ENCODE measurements at regions not wholly inside any gene's neighbourhood (a gene's known extent, or its start where the extent isn't known, plus 50 kb on each side); places are given as distances from the start of the nearest gene placed in this dataset.

DNA sequence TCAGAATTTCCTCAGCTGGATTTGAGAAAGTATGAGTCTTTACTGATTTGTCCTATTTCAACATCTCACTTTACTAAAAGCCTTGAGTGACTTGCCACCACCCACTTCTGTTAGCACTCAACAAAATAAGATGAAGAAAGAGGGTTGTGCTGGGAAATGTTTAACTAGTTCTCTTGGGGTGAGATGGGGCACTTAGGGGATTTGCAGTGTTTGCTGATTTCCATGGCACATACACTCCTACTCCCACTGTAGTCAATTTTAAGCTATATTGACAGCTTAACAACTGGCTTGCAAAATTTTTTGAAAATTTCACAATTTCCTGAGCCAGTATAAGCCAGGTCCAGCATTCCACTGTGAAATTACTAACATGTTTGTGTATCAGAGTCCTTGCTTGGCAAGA lies 463.1 kb upstream of the ARHGEF26 start:
- peak; percentile 71 for DNase-seq (ENCODE audit: low read depth)

DNA sequence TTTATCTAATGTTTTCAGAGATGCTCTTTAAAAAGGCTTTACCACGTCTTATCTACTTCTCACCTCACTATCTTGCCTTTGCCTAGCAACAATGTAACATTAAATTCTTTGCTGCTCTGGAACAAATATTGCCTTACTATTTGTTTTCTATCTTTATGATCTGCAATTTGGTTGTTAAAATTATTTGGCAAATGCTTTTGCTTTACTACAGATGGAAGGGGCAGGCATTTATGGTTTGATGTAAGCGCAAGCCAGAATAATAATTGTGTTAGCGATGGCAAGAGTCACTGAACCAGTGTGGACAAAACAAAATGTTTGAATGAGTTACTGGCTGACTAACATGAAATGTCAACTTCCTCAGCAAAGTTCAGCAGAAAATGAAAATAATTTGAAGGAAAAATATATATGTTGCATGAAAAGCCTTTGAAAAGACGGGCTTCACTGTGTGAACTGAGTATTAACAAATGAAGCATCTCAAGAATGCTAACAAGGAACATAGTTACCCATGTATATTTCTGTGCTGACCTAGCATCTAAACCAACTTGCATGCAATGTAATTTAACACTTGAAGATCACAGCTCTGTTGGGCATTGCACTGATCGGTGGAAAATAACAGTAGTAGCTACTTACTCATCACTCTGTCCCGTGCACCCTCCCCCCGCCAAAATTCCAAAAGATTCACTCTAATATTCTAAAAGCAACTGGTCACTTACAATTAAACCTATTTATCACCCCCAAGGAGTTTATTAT lies 454.0 kb upstream of the ARHGEF26 start:
- peak; percentile 38 for DNase-seq (ENCODE audit: low read depth)

DNA sequence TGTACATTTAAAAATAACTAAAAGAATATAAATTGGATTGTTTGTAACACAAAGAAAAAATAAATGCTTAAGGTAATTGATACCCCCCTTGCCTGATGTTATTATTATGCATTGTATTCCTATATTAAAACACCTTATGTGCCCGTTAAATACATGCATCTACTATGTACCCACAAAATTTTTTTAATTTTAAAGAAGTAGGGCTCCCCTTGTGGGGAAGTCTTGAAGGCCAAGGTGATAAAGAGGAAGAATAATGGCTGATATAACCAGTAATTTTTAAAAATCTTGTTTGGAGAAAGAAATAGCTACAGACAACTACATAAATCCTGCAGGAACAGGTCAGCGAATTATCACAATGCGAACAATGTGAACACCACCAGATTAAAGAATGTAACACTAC lies 451.7 kb upstream of the ARHGEF26 start:
- DNase-seq (ENCODE audit: low read depth) = no peak

DNA sequence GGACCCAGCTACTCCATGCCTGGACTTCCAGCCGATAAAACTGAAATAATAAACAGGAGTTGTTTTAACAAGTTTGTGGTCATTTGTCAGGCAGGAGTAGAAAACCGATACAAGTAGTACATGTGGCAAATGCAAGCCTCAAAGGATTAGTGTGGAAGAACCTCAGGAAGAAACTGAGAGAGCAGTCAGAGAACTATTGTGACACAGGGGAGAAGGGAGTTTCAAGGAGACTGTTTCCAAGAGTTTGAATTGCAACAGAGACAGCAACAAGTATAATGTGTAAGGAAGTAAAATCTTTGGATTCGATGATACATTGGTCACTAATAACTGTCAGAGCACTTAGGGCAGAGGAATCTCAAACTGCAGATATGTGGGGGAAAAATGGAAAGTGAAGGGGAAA lies 450.6 kb upstream of the ARHGEF26 start:
- peak; percentile 42 for DNase-seq (ENCODE audit: low read depth)

DNA sequence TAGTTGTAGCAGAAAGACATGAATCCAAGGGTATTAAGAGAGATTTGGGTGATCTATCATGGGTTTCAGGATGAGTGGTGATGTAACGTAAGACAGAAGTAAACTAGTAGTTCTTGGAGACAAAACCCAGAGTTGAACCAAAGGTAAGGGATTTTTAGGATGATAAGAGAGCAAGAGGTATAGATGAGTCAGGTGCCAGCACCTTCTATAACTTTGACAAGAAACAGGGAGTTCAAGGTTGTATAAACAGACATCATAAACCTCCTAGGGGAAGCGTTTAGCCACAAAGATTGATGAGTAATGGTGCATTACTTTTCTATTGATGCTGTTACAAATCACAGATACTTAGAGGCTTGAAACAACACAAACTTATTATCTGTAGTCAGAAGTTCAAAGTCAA lies 447.3 kb upstream of the ARHGEF26 start:
- no peak for DNase-seq (ENCODE audit: low read depth)

DNA sequence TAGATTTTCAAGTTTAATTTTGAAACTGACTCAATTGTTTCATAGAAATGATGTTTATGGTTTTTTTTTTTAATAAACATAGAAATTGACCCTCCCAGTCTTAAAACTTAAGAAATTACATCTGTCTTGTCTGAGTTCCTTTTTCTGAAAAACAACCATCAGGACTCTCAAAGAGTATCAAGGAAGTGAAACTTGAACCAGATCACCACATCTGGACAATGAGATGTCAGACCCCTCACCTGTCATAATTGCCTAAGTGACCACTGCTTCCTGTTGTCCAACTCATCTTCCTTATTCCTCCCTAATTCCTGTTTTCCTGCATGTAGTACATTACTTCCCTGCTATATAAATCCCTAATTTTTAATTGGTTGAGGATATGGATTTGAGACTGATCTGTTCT lies 441.5 kb upstream of the ARHGEF26 start:
- DNase-seq (ENCODE audit: low read depth) = no peak

DNA sequence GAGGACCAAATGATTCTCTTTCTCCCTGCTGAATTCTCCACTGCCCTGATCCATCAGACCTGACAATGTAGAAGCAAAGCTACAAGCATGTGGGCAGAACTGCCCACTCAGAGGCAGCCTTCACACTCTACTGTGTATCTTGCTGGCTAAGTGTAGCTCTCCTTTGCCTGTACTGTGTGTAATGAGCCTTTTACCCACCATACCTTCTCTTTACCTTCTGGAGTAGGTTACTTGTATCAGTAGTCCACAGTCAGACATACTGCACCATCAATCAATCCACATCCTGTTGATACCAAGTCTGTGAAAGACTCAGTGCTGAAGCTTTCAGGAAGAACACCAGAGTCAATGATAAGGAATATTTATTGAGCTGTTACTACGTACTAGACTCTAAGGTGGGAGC lies 440.7 kb upstream of the ARHGEF26 start:
- DNase-seq (ENCODE audit: low read depth) = no peak

DNA sequence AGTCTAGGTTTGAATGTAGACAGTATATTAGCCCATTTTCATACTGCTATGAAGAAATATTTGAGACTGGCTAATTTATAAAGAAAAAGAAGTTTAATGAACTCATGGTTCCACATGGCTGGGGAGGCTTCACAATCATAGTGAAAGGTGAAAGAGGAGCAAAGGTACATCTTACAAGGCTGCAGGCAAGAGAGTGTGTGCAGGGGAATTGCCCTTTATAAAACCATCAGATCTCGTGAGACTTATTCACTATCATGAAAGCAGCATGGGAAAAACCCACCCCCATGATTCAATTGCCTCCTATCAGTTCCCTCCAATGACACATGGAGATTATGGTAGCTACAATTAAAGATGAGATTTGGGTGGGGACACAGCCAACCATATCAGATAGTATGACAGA lies 440.1 kb upstream of the ARHGEF26 start:
- DNase-seq (ENCODE audit: low read depth) = no peak

DNA sequence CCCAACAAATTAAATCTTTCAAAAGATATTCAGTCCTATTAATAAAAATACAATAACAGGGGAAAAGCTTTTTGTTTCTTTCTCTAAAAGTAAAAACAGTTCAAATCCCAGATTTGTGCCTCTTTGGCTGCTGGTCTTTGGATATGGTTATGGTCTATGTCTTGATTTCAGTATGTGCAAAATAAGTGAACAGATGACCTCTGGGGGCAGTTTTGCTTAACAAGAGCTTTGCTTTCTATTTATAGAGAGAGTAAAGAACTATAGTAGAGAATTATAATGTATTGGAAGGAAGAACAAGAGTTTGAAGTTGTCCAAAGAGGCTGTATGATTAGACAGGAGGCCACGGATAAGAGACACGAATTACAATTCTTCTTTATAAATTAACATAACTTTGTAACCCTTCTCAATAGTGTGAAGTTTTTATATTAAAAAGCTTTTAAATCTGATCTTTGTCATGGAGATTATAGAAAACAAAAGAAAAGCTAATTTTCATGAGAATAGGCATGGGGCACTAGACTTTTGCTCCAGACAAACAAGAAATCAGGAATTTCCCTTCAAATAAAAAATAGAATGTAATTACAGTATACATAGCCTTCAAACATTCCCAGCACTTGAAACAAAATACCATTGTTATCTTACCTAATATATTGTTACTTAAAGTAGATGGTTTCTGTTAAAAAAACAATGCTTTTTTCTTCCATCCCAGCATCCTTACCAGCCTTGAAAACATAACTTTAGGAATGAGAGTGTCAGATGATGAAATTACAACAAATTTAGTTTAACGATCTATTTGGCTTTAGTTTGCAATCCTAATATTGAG lies 432.7 kb upstream of the ARHGEF26 start:
- DNase-seq (ENCODE audit: low read depth) = no peak

DNA sequence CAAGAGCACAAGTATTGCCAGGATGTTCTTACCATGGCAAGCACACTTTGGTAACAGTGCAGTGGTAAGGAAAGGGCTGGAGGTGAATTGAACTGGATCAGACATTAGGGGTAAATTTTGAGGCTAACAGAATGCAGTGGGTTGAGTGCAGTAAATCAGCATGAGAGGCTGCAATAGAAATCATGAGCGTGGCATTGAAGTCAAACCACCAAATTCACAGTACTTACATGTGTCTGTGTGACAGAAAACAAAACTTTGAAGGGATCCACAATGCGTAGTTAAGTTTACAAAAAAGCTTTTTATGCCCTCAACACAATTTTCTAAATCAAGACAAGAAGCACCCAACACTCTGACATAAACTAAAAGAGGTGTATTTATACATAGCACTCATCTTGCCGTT lies 428.0 kb upstream of the ARHGEF26 start:
- DNase-seq (ENCODE audit: low read depth) = no peak

DNA sequence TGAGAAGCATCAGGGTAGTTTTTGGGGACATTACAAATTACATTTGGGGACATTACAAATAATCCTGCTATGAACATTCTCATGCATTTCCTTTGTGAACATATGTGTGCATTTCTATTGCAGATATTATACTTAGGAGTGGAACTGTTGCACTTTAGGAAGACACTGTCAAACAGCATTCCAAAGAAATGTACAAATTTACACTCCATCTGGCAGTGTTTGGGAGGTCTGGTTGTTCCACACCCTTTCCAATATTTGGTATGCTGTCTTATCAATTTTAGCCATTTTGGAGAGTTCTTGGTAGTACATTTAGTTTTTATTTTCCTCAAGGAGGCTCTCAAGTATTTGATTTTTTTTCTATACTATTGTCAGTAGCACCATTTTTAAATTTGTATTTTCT lies 419.1 kb upstream of the ARHGEF26 start:
- DNase-seq (ENCODE audit: low read depth) = no peak

DNA sequence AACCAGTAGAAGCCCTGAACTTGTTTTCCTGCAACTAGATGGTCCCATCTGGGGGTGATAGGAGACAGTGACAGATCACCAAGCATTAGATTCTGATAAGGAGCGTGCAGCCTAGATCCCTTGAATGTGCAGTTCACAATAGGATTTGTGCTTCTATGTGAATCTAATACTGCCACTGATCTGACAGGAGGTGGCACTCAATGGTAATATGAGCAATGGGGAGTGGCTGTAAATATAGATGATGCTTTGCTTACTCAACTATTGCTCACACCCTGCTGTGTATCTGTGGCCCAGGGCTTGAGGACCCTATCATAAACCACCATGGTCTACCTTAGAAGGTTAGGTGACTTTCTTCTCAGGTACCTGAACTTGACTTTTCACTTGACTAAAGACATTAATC lies 417.1 kb upstream of the ARHGEF26 start:
- no peak for DNase-seq (ENCODE audit: low read depth)

DNA sequence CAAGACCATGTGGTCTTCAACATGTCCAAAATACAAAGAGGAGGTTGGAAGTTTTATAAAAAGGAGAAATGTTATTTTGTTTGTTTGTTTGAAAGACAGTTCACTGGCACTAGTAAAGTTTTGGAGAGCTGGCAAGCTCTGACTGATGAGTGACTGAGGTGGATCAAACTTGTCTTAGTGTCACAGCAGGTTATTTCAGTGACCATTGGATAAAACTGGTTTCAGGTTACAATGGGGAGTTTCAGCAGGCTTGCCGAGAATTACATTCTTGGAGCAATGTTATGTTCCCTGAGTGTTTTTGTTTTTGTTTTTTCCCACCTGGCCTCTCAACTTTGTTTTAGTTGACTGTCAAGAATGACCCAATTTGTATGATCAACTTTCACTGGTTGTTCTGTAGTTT lies 414.5 kb upstream of the ARHGEF26 start:
- DNase-seq (ENCODE audit: low read depth) = no peak

DNA sequence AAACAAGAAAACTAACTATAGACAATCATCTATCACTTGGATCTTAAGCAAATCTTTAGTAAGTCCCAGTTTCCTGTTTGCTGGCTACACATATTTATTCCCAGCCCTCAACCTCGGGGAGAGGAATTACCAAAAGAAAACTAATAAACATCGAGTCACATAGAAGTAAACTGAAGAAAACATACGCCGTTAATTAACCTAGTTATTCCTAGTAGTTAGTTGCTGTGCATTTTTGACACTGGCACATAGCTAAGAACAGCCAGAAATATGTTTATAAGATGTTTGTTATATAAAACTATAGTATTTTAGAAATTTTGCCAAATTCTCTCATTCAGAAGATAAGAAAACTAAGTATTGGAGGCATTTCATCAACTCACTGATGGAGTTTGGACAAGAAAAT lies 407.2 kb upstream of the ARHGEF26 start:
- DNase-seq (ENCODE audit: low read depth) = no peak

DNA sequence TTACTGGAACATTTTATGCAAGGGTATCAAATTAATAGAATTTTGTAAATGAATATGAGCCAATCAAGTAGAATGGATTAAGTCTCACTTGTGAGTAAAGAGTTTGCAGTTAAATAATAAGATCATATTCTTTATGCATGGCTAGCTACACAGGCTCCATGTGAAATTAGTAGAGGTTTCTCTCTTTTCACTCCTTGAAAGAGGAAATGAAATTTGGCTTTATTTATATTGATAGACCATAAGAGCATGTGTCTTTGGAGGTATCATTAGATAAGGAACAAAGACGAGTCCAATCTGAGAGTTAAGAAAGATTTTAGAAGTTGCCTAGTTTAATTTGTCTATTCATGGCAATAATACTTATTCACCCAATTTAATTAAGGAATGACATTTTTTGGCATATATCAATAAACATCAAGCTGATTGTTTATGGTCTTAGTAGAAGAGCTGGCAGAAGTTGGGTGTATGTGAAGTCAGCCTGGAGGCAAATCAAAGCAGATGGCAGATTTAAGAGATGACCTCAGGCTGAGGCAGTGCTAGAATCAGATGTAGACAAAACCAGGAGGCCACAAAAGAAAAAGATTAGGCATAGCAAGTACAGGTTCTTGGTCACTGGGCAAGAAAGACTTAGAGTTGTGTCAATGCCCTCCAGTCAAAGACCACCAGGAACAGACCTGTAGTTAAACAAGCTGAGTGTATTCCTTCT lies 406.5 kb upstream of the ARHGEF26 start:
- DNase-seq (ENCODE audit: low read depth) = no peak

DNA sequence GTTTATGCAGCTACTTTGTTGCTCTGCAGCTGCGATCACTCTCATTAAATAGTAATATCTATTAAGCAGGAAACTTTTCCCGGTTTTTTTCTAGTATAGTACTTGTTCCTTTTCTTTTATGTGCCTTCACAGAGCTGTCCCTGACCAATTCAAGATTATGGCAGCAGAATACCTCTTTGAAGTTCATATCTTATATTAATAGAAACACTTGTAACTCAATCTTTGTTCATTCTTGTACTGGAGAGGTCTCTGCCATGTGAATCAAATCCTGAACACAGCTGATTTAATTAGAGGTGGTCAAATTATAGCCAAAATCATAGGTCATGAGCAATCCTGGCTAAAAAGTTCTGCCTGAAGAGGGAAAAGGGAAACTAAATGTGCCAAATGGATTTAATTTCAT lies 399.0 kb upstream of the ARHGEF26 start:
- no peak for DNase-seq (ENCODE audit: low read depth)

DNA sequence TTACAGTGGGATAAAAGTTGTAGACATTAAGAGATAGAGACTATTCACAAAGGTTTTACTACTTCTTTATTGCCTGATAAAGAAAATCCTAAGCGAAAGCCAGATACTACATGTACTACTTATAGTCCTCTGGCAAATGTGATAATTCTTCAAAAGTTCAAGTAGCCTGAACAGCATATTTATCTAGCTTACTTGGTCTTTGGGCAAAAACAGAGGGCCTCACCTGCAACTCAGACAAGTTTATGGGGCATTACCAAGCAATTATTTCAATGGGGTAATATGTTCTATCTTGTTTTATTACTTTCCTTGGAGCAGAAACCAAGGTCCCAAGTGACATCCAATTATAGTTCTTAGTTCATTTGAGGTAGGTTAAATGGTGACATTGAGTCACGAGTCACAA lies 390.1 kb upstream of the ARHGEF26 start:
- DNase-seq (ENCODE audit: low read depth) = no peak

DNA sequence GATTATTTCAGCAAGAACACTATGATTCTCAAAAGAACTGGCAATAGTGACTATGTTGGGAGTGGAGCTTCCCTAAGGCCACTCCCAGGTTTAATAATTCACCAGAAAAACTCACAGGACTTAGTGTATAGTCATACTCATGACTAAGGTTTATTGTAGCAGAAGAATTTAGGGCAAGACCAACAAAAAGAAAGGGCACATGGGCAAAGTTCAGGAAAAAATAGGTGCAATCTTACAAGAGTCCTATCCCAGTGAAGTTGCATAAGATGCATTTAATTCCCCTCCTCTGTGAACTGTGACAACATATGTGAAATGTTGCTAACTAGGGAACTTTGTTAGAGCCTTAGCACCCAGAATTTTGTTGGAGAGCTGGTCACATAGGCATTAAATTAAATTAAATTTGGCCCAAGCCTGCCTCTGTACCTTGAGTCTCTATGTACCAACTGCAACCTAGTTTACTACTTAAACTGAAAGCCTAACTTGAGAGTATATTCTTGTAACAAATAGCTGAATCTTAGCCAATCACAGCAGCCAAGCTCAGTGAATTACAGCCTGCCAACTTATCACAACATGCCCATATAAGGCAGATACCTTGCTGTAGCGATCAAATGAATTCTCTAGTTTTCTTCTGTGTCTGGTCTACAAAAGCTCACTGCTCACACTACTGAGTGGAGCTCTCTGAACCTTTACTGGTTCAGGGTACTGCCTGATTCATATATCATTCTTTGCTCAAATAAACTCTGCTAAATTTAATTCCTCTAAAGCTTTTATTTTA lies 386.2 kb upstream of the ARHGEF26 start:
- peak; percentile 48 for DNase-seq (ENCODE audit: low read depth)

DNA sequence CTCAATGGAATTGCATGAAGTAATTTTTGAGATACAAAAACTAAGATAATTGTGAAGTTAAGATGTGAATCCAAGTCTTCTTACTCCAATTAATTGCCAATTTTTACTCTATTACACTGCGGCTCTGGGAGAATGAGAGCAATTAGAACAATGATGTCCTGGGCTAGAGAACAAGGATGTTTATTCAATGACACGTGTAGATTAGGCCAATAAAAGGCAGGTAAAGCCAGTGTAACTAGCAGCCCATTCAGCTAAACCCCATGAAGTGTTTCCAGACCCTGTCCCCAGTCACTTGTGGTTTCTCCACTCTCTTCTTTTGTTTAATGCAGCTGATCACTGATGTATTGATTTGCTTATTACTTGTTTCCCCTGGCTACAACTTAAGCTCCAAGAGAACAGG lies 381.1 kb upstream of the ARHGEF26 start:
- DNase-seq (ENCODE audit: low read depth) = no peak

DNA sequence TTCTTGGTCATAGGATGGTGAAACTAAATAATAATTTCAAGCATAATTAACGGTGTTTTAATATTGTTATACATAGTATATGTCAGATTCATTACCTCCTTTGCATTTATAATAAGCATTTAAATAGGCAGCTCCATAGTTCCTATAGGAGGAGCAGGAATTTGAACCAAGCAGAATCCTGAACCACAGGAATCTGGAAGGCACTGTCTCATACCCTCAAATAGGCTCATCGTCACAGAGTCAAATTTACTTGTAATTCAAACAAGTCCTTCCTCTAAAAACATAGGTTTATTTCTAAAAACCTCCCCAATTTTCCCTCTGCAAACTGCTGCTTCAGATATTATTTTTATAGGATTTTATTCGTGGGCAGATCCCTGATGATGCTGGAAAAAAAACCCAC lies 376.3 kb upstream of the ARHGEF26 start:
- no peak for DNase-seq (ENCODE audit: low read depth)

DNA sequence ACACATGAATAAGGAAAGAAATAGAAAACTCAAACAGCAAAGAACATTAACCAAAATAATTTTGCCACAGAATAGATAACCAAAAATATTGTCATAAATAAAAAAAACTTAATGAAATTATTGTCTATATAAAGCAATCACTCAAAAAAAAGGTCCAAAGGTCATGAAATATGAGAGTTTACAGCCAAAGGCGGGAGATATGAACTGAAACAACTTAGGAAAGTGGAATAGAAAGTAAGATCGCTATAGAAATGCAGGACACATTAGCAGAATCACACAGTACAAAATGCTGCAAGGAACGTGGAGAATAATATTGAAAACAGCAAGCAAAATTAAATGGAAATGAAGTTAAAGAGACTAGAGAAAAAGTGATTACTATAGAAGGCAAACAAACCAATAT lies 375.0 kb upstream of the ARHGEF26 start:
- DNase-seq (ENCODE audit: low read depth) = no peak

DNA sequence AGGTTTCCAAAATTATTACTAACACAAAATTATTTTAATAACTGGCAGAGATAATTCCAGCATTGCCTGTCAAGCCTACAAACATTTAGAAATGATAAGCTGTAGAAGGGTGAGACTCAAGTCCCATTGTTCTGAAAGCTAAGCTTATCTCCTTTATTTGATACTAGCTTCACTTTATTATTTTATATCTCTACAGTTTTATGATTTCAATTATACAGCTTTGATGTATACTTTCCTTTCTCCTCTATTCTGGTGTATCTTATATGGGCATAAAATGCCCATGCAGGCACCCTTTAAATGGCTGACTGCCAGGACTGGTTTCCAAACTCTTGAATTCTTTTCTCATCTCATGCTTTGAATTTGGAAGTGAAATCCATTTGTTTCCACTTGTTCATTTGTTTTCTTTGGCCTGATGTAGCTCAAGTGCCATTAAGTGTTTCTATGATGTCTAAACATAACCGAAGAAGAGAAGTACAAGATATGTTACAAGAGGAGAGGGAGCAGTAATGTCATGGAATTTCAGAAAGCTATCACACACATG lies 372.1 kb upstream of the ARHGEF26 start:
- DNase-seq (ENCODE audit: low read depth) = peak; percentile 76
